ENCODE measurements at regions not wholly inside any gene's neighbourhood (a gene's known extent, or its start where the extent isn't known, plus 50 kb on each side); places are given as distances from the start of the nearest gene placed in this dataset.

DNA sequence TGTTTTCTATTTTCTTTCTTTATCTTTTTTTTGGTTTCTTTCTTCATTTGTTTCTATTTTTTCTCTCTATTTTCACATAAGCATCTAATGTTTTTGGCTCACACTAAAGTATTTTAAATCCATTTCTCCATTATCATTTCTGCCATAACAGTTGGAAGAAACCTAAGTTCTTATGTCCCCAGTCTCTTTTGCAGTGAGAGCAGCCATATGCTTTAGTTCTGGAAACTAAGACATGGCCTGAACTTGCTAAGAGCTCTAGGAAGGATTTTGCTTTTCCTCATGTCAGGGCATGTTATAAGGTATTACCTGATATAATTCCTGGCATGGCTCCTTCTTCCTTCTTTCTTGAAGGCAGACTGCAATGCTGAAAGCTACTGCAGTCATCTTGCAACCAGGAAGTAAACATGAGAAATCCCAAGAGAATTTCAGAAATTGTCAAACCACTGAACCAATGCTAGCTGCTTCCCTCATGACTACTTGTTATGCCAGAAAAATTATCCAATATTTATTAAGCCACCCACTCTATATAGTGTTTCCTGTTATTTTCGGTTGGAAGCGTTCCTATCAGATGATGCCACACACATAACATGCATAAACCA is 171.1 kb downstream of the TAF11L14 start:
- Histone ChIP-seq H3K14ac (replicated peaks; ENCODE audit: low read depth, low read length) (no peak overlapping the region), H3K18ac (ENCODE audit: low read depth, low read length) (no peak overlapping the region), H4K20me1 (ENCODE audit: insufficient read depth, low read length) (no peaks in the 10 kb centered on the region), H3K9me3 (ENCODE audit: control insufficient read depth, insufficient read depth, low read length) (no peaks in the 10 kb centered on the region), H3K4me1 (ENCODE audit: control insufficient read depth, insufficient read depth, low read length) (no peaks in the 10 kb centered on the region), H4K91ac (ENCODE audit: insufficient read depth, low read depth, low read length) (no peak overlapping the region), H3K23ac (ENCODE audit: low read depth, low read length) (no peak overlapping the region), H2AK9ac (replicated peaks; ENCODE audit: low read depth, low read length, poor library complexity) (no peak overlapping the region), H3K79me1 (ENCODE audit: low read depth in 1 of 2, low read length in 2 of 2) (no peaks in the 10 kb centered on the region), H3K27ac (ENCODE audit: insufficient read depth, low read length) (no peak overlapping the region), H2AFZ (replicated peaks; ENCODE audit: low read length, poor library complexity) (no peak overlapping the region), H3K9ac (ENCODE audit: low read depth, low read length) (no peak overlapping the region), H4K5ac (ENCODE audit: low read depth, low read length) (no peak overlapping the region), H3K4me3 (ENCODE audit: insufficient read depth, low read depth, low read length) (no peak overlapping the region), H2AK5ac (ENCODE audit: low read depth, low read length) (no peak overlapping the region), H3K9me1 (ENCODE audit: insufficient read depth, low read length) (no peaks in the 10 kb centered on the region), H3K27me3 (ENCODE audit: control insufficient read depth, insufficient read depth, low read length) (no peaks in the 10 kb centered on the region), H4K8ac (ENCODE audit: low read depth in 2 of 2, low read length in 2 of 2) (no peak overlapping the region), H3K4me2 (ENCODE audit: low read depth, low read length) (no peak overlapping the region), H3K56ac (ENCODE audit: extremely low read depth, insufficient read depth, low read length) (no peak overlapping the region), H2BK15ac (ENCODE audit: low read depth, low read length) (no peak overlapping the region), H3K4ac (ENCODE audit: low read depth, low read length) (no peak overlapping the region), H2BK5ac (ENCODE audit: low read depth, low read length, poor library complexity, severe bottlenecking) (no peak overlapping the region), H2BK120ac (ENCODE audit: low read depth, low read length) (no peak overlapping the region), H2BK20ac (ENCODE audit: low read depth, low read length) (no peak overlapping the region), H3K36me3 (ENCODE audit: control insufficient read depth, insufficient read depth, low read length) (no peaks in the 10 kb centered on the region)
- intact Hi-C loops (cut with micrococcal nuclease) = loop anchor here (10.0 kb wide), 1 partner anchor 591 kb away; the partner anchor contains the start of gene BASP1
- in situ Hi-C loops (cut with MboI; ENCODE audit: low sequenced_read_pairs) = no loop called here
- ChIA-PET POLR2A (ENCODE audit: unreplicated experiment) (no interaction called here), CTCF (no interaction called here)
- no TSS peak for BruUV-seq (replicated peaks)
- dilution Hi-C loops (cut with HindIII; ENCODE audit: low sequenced_read_pairs, unreplicated experiment) = no loop called here
- WGBS, 2 experiments (ENCODE audit: extremely low coverage in 2 of 2, insufficient read length in 1 of 2) = no CpG with 5 or more reads among the region's 2 CpGs
- DNase-seq (peak; percentile 31), ATAC-seq (ENCODE audit: low read depth) (peak; percentile 37; the same call in 1 of the 2 replicates)
- TF ChIP-seq, protein P1, sequence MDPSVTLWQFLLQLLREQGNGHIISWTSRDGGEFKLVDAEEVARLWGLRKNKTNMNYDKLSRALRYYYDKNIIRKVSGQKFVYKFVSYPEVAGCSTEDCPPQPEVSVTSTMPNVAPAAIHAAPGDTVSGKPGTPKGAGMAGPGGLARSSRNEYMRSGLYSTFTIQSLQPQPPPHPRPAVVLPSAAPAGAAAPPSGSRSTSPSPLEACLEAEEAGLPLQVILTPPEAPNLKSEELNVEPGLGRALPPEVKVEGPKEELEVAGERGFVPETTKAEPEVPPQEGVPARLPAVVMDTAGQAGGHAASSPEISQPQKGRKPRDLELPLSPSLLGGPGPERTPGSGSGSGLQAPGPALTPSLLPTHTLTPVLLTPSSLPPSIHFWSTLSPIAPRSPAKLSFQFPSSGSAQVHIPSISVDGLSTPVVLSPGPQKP (IDR thresholded peaks at IDR 0.05; ENCODE audit: borderline replicate concordance, low read depth, low read length) = no peak
- no peak for TF ChIP-seq SMC3 (IDR thresholded peaks at IDR 0.05; ENCODE audit: low read depth, low read length)
- TF ChIP-seq BHLHE40 (IDR thresholded peaks at IDR 0.05; ENCODE audit: low read depth, low read length) = no peak
- TF ChIP-seq FOS (IDR thresholded peaks at IDR 0.05; ENCODE audit: low read depth, low read length) = no peak
- TF ChIP-seq CEBPB (IDR thresholded peaks at IDR 0.05; ENCODE audit: low read depth, low read length) = no peak
- no peak for TF ChIP-seq NFE2L2 (IDR thresholded peaks at IDR 0.05; ENCODE audit: low read depth, low read length)
- no peak for TF ChIP-seq RAD21 (IDR thresholded peaks at IDR 0.05; ENCODE audit: low read length)

Measured in IMR-90 (cell line).